ENCODE measurements at regions not wholly inside any gene's neighbourhood (a gene's known extent, or its start where the extent isn't known, plus 50 kb on each side); places are given as distances from the start of the nearest gene placed in this dataset.

GRCh38 chr6:104400844-104401243 is 458.9 kb downstream of the HACE1 start:
- no peak for TF ChIP-seq RELB (IDR thresholded peaks at IDR 0.05; ENCODE audit: low read depth)
- no peak for TF ChIP-seq MTA3 (IDR thresholded peaks at IDR 0.05; ENCODE audit: borderline replicate concordance, low read length)
